ENCODE measurements at regions not wholly inside any gene's neighbourhood (a gene's known extent, or its start where the extent isn't known, plus 50 kb on each side); places are given as distances from the start of the nearest gene placed in this dataset.

- in situ Hi-C loops (cut with HindIII; ENCODE audit: low pct_unique_long_range_greater_than_20kb, low sequenced_read_pairs): no loop called here
- no peak for DNase-seq (ENCODE audit: low read depth in 1 of 2, low spot score in 1 of 2)
Observed at GRCh38 chr18:39702888-39703287, 2137.3 kb upstream of the CELF4 start.

GRCh38 chr18:39701839-39702238 lies 2136.2 kb upstream of the CELF4 start:
- DNase-seq (ENCODE audit: low read depth in 1 of 2, low spot score in 1 of 2): no peak
- in situ Hi-C loops (cut with HindIII; ENCODE audit: low pct_unique_long_range_greater_than_20kb, low sequenced_read_pairs): no loop called here
- TF ChIP-seq JUND (IDR thresholded peaks at IDR 0.05; ENCODE audit: low read depth): no peak

More at GRCh38 chr18:39702888-39703287, 2137.3 kb upstream of the CELF4 start:
- no peak for TF ChIP-seq JUND (IDR thresholded peaks at IDR 0.05; ENCODE audit: low read depth)

- DNase-seq (ENCODE audit: low read depth in 1 of 2, low spot score in 1 of 2): no peak
- no peak for TF ChIP-seq JUND (IDR thresholded peaks at IDR 0.05; ENCODE audit: low read depth)
- in situ Hi-C loops (cut with HindIII; ENCODE audit: low pct_unique_long_range_greater_than_20kb, low sequenced_read_pairs): no loop called here
Observed at GRCh38 chr18:39701055-39701783, 2135.6 kb upstream of the CELF4 start.

GRCh38 chr18:39699340-39699964 lies 2133.9 kb upstream of the CELF4 start:
- TF ChIP-seq JUND (IDR thresholded peaks at IDR 0.05; ENCODE audit: low read depth): no peak
- DNase-seq (ENCODE audit: low read depth in 1 of 2, low spot score in 1 of 2): no peak
- in situ Hi-C loops (cut with HindIII; ENCODE audit: low pct_unique_long_range_greater_than_20kb, low sequenced_read_pairs): no loop called here

- in situ Hi-C loops (cut with HindIII; ENCODE audit: low pct_unique_long_range_greater_than_20kb, low sequenced_read_pairs): no loop called here
- DNase-seq (ENCODE audit: low read depth in 1 of 2, low spot score in 1 of 2): no peak
- no peak for TF ChIP-seq JUND (IDR thresholded peaks at IDR 0.05; ENCODE audit: low read depth)
Observed at GRCh38 chr18:39698436-39698835, 2132.8 kb upstream of the CELF4 start.

- in situ Hi-C loops (cut with HindIII; ENCODE audit: low pct_unique_long_range_greater_than_20kb, low sequenced_read_pairs): no loop called here
- no peak for DNase-seq (ENCODE audit: low read depth in 1 of 2, low spot score in 1 of 2)
- TF ChIP-seq JUND (IDR thresholded peaks at IDR 0.05; ENCODE audit: low read depth): no peak
Observed at GRCh38 chr18:39693359-39693758, 2127.8 kb upstream of the CELF4 start.

GRCh38 chr18:39692367-39693015 lies 2126.9 kb upstream of the CELF4 start:
- in situ Hi-C loops (cut with HindIII; ENCODE audit: low pct_unique_long_range_greater_than_20kb, low sequenced_read_pairs): no loop called here
- TF ChIP-seq JUND (IDR thresholded peaks at IDR 0.05; ENCODE audit: low read depth): no peak
- no peak for DNase-seq (ENCODE audit: low read depth in 1 of 2, low spot score in 1 of 2)

- in situ Hi-C loops (cut with HindIII; ENCODE audit: low pct_unique_long_range_greater_than_20kb, low sequenced_read_pairs): no loop called here
- no peak for DNase-seq (ENCODE audit: low read depth in 1 of 2, low spot score in 1 of 2)
- TF ChIP-seq JUND (IDR thresholded peaks at IDR 0.05; ENCODE audit: low read depth): no peak
Observed at GRCh38 chr18:39685303-39685902, 2119.8 kb upstream of the CELF4 start.

GRCh38 chr18:39681061-39681460 lies 2115.5 kb upstream of the CELF4 start:
- DNase-seq (ENCODE audit: low read depth in 1 of 2, low spot score in 1 of 2): peak in 1 of 2 experiments; percentile 1
- in situ Hi-C loops (cut with HindIII; ENCODE audit: low pct_unique_long_range_greater_than_20kb, low sequenced_read_pairs): no loop called here
- TF ChIP-seq JUND (IDR thresholded peaks at IDR 0.05; ENCODE audit: low read depth): no peak

- no peak for TF ChIP-seq JUND (IDR thresholded peaks at IDR 0.05; ENCODE audit: low read depth)
- DNase-seq (ENCODE audit: low read depth in 1 of 2, low spot score in 1 of 2): no peak
- in situ Hi-C loops (cut with HindIII; ENCODE audit: low pct_unique_long_range_greater_than_20kb, low sequenced_read_pairs): no loop called here
Observed at GRCh38 chr18:39675906-39676305, 2110.3 kb upstream of the CELF4 start.

- in situ Hi-C loops (cut with HindIII; ENCODE audit: low pct_unique_long_range_greater_than_20kb, low sequenced_read_pairs): no loop called here
- no peak for DNase-seq (ENCODE audit: low read depth in 1 of 2, low spot score in 1 of 2)
- TF ChIP-seq JUND (IDR thresholded peaks at IDR 0.05; ENCODE audit: low read depth): no peak
Observed at GRCh38 chr18:39675368-39675767, 2109.8 kb upstream of the CELF4 start.

GRCh38 chr18:39672171-39672570 lies 2106.6 kb upstream of the CELF4 start:
- no peak for TF ChIP-seq JUND (IDR thresholded peaks at IDR 0.05; ENCODE audit: low read depth)
- DNase-seq (ENCODE audit: low read depth in 1 of 2, low spot score in 1 of 2): no peak
- in situ Hi-C loops (cut with HindIII; ENCODE audit: low pct_unique_long_range_greater_than_20kb, low sequenced_read_pairs): no loop called here

GRCh38 chr18:39667905-39668304 lies 2102.3 kb upstream of the CELF4 start:
- TF ChIP-seq JUND (IDR thresholded peaks at IDR 0.05; ENCODE audit: low read depth): no peak
- DNase-seq (ENCODE audit: low read depth in 1 of 2, low spot score in 1 of 2): no peak
- in situ Hi-C loops (cut with HindIII; ENCODE audit: low pct_unique_long_range_greater_than_20kb, low sequenced_read_pairs): no loop called here

All from T47D (cell line).